SK-N-SH treated with all-trans-retinoic acid at 6 μM for 48 hours (cell line): ENCODE measurements at regions not wholly inside any gene's neighbourhood (a gene's known extent, or its start where the extent isn't known, plus 50 kb on each side); places are given as distances from the start of the nearest gene placed in this dataset.

Experiments used
- ZNF8 ChIP-seq: fragments of 450-650 bp; formaldehyde crosslinking; IDR thresholded peaks from 2 replicates; pipeline ENCODE4 v1.5.0; 2020; ENCODE audit warnings: mild to moderate bottlenecking, moderate library complexity
- TF ChIP-seq, protein P1 (sequence below): fragments of 250-450 bp; sonication (Bioruptor Pico); IDR thresholded peaks from 2 replicates; pipeline ENCODE4 v1.5.0; 2020; ENCODE audit warnings: mild to moderate bottlenecking, moderate library complexity

GRCh38 chr6:149227796-149228195, 89.7 kb upstream of the TAB2 start:
- TF ChIP-seq, protein P1, sequence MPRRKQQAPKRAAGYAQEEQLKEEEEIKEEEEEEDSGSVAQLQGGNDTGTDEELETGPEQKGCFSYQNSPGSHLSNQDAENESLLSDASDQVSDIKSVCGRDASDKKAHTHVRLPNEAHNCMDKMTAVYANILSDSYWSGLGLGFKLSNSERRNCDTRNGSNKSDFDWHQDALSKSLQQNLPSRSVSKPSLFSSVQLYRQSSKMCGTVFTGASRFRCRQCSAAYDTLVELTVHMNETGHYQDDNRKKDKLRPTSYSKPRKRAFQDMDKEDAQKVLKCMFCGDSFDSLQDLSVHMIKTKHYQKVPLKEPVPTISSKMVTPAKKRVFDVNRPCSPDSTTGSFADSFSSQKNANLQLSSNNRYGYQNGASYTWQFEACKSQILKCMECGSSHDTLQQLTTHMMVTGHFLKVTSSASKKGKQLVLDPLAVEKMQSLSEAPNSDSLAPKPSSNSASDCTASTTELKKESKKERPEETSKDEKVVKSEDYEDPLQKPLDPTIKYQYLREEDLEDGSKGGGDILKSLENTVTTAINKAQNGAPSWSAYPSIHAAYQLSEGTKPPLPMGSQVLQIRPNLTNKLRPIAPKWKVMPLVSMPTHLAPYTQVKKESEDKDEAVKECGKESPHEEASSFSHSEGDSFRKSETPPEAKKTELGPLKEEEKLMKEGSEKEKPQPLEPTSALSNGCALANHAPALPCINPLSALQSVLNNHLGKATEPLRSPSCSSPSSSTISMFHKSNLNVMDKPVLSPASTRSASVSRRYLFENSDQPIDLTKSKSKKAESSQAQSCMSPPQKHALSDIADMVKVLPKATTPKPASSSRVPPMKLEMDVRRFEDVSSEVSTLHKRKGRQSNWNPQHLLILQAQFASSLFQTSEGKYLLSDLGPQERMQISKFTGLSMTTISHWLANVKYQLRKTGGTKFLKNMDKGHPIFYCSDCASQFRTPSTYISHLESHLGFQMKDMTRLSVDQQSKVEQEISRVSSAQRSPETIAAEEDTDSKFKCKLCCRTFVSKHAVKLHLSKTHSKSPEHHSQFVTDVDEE (CRISPR knock-in tag): no peak
- TF ChIP-seq ZNF8 (CRISPR knock-in tag): no peak
